Neural cell (in vitro differentiated cells): ENCODE measurements at regions not wholly inside any gene's neighbourhood (a gene's known extent, or its start where the extent isn't known, plus 50 kb on each side); places are given as distances from the start of the nearest gene placed in this dataset.
A peak's percentile ranks its signal among the peaks of the same experiment; 100 is the strongest.

Source experiments
- H2AFZ ChIP-seq: fragments of 200-600, 300-800 bp; sonication (generic), shearing (Covaris generic); 2 replicates; pipeline ENCODE4 v1.6.0; 2014; ENCODE audit warnings: low read depth, mild to moderate bottlenecking, antibody characterized with exemption, low read length, moderate library complexity
- H3F3A ChIP-seq: fragments of 200-600 bp; shearing (Covaris generic); 2 replicates; pipeline ENCODE4 v1.6.1; 2016; ENCODE audit warnings: mild to moderate bottlenecking, moderate library complexity, mixed read lengths, antibody characterized with exemption, low read length; ENCODE audit not compliant: insufficient read depth, poor library complexity, severe bottlenecking
- H3K27ac ChIP-seq: fragments of 200-600, 300-800 bp; sonication (generic), shearing (Covaris generic); 2 replicates; pipeline ENCODE4 v1.5.1; 2014; ENCODE audit warnings: mild to moderate bottlenecking, low read length, moderate library complexity
- H3K27me3 ChIP-seq: fragments of 300-800, 200-600 bp; sonication (generic), shearing (Covaris generic); 2 replicates; pipeline ENCODE4 v1.6.0; 2014; ENCODE audit warnings: mild to moderate bottlenecking, low read depth, low read length, moderate library complexity; ENCODE audit not compliant: insufficient read depth
- H3K36me3 ChIP-seq: fragments of 300-800, 200-600 bp; sonication (generic), shearing (Covaris generic); 2 replicates; pipeline ENCODE4 v1.5.1; 2014; ENCODE audit warnings: mild to moderate bottlenecking, antibody characterized with exemption, low read length, moderate library complexity; ENCODE audit not compliant: insufficient read depth
- H3K4me2 ChIP-seq: fragments of 300-800, 200-600 bp; sonication (generic), shearing (Covaris generic); 2 replicates; pipeline ENCODE4 v1.6.0; 2014; ENCODE audit warnings: mild to moderate bottlenecking, low read length
- H3K4me3 ChIP-seq: fragments of 300-800, 200-600 bp; sonication (generic), shearing (Covaris generic); 2 replicates; pipeline ENCODE4 v1.5.1; 2014; ENCODE audit warnings: mild to moderate bottlenecking, low read length, moderate library complexity
- H3K79me2 ChIP-seq: fragments of 200-600 bp; shearing (Covaris generic); replicated peaks from 2 replicates; pipeline ENCODE4 v1.6.0; 2014; ENCODE audit warnings: mild to moderate bottlenecking, low read length, moderate library complexity; ENCODE audit not compliant: insufficient read depth
- H3K9ac ChIP-seq: fragments of 300-800, 200-600 bp; sonication (generic), shearing (Covaris generic); 2 replicates; pipeline ENCODE4 v1.6.1; 2016; ENCODE audit warnings: mild to moderate bottlenecking, low read length, mixed read lengths
- H3K9me2 ChIP-seq: fragments of 200-600 bp; shearing (Covaris generic); 2 replicates; pipeline ENCODE4 v1.6.1; 2016; ENCODE audit warnings: mild to moderate bottlenecking, low read length, mixed read lengths; ENCODE audit not compliant: insufficient read depth
- H3K9me3 ChIP-seq: fragments of 200-600, 300-800 bp; sonication (generic), shearing (Covaris generic); 2 replicates; pipeline ENCODE4 v1.6.1; 2016; ENCODE audit warnings: mild to moderate bottlenecking, mixed run types, low read length, moderate library complexity, mixed read lengths
- H4K20me1 ChIP-seq: fragments of 200-600 bp; shearing (Covaris generic); 2 replicates; pipeline ENCODE4 v1.6.1; 2016; ENCODE audit warnings: mild to moderate bottlenecking, mixed run types; ENCODE audit not compliant: insufficient read depth
- CTCF ChIP-seq: fragments of 450-650 bp; IDR thresholded peaks from 2 replicates; pipeline ENCODE4 v1.5.1; 2014; ENCODE audit warnings: antibody characterized with exemption, mild to moderate bottlenecking, moderate library complexity; ENCODE audit not compliant: poor library complexity, severe bottlenecking
- EP300 ChIP-seq: fragments of 450-650 bp; conservative IDR thresholded peaks from 2 replicates; pipeline ENCODE4 v1.6.1; 2014; ENCODE audit warnings: antibody characterized with exemption, mild to moderate bottlenecking, moderate library complexity; ENCODE audit not compliant: poor library complexity, severe bottlenecking
- EZH2 ChIP-seq: fragments of 200-600, 300-800 bp; shearing (Covaris generic), sonication (generic); IDR thresholded peaks from 2 replicates; pipeline ENCODE4 v1.6.1; 2014; ENCODE audit warnings: antibody characterized with exemption, low read length, borderline replicate concordance, mild to moderate bottlenecking; ENCODE audit not compliant: insufficient read depth, poor library complexity, severe bottlenecking
- MXI1 ChIP-seq: fragments of 450-650 bp; conservative IDR thresholded peaks from 2 replicates; pipeline ENCODE4 v1.6.1; 2014; ENCODE audit warnings: antibody characterized with exemption, mild to moderate bottlenecking; ENCODE audit not compliant: poor library complexity, severe bottlenecking
- POLR2AphosphoS5 ChIP-seq: IDR thresholded peaks from 2 replicates; pipeline ENCODE4 v1.6.1; 2012
- RAD21 ChIP-seq: fragments of 450-650 bp; conservative IDR thresholded peaks from 2 replicates; pipeline ENCODE4 v1.6.1; 2014; ENCODE audit warnings: antibody characterized with exemption, mild to moderate bottlenecking, moderate library complexity
- REST ChIP-seq: IDR thresholded peaks from 2 replicates; pipeline ENCODE4 v1.6.1; 2012; ENCODE audit warnings: borderline replicate concordance
- SMC3 ChIP-seq: fragments of 450-650 bp; conservative IDR thresholded peaks from 2 replicates; pipeline ENCODE4 v1.6.1; 2014; ENCODE audit warnings: antibody characterized with exemption, mild to moderate bottlenecking, moderate library complexity; ENCODE audit not compliant: poor library complexity
- TAF1 ChIP-seq: IDR thresholded peaks from 2 replicates; pipeline ENCODE4 v1.6.1; 2012; ENCODE audit warnings: low read depth

DNA sequence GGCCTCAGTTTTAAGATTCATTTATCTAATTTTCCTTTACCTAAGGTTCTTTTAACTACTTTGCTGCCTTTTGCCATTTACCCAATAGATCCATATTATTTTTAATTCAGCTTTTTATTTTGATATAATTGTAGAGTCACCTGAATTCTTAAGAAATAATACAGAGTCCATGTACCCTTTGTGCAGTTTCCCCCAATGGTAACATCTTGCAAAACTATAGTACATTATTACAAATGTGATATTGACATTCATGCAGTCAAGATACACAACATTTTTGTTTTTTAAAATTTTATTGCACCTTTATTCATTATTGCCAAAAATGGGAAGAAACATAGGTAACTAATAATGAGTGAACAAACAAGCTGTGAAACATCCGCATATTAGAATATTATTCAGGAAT lies 208.7 kb upstream of the WDFY3 start:
- H3K27ac ChIP-seq: no peak overlapping the region
- no peaks in the 10 kb centered on the region for H4K20me1 ChIP-seq
- no peaks in the 10 kb centered on the region for H3K79me2 ChIP-seq
- H3F3A ChIP-seq: peaks cover 3% of the 10 kb centered on the region
- TF ChIP-seq EZH2 (no peak), REST (no peak)
- no peak overlapping the region for H3K4me3 ChIP-seq
- no peak overlapping the region for H3K9ac ChIP-seq
- no peaks in the 10 kb centered on the region for H3K36me3 ChIP-seq
- no peaks in the 10 kb centered on the region for H3K9me2 ChIP-seq
- H3K27me3 ChIP-seq: no peaks in the 10 kb centered on the region
- no peaks in the 10 kb centered on the region for H3K9me3 ChIP-seq
- H3K4me2 ChIP-seq: no peak overlapping the region
- no peak overlapping the region for H2AFZ ChIP-seq

DNA sequence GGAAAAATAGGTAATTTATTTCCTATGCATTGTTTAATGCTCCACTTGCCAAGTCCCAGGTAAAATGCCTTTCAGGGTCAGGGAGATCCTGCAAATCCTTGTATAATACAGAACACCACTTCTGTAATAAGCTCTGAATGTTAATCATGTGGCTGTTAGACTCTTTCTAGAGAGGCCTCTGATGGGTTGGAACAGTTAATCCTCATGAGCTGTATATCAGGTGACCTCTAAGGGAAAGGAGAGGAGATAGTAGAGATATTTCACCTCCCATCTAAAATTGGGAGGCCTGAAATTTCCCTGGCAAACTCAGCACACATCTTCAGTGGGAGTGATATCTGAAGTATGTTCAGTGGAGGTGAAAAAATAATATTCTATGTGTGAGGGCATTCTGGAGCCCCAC lies 210.6 kb upstream of the WDFY3 start:
- Histone ChIP-seq H3K4me2 (no peak overlapping the region), H4K20me1 (no peaks in the 10 kb centered on the region), H3K9ac (no peak overlapping the region), H3K9me3 (no peaks in the 10 kb centered on the region), H3K36me3 (no peaks in the 10 kb centered on the region), H3F3A (peaks cover 3% of the 10 kb centered on the region), H2AFZ (no peak overlapping the region), H3K79me2 (no peaks in the 10 kb centered on the region), H3K4me3 (no peak overlapping the region), H3K27me3 (no peaks in the 10 kb centered on the region), H3K27ac (peak overlapping the region; percentile 37), H3K9me2 (no peaks in the 10 kb centered on the region)
- no peak for TF ChIP-seq REST
- TF ChIP-seq POLR2AphosphoS5: no peak
- no peak for TF ChIP-seq TAF1
- no peak for TF ChIP-seq EZH2
- TF ChIP-seq SMC3: no peak
- TF ChIP-seq RAD21: no peak
- no peak for TF ChIP-seq MXI1
- TF ChIP-seq CTCF: no peak
- TF ChIP-seq EP300: no peak
